Spleen (tissue), 7 donors: ENCODE measurements at regions not wholly inside any gene's neighbourhood (a gene's known extent, or its start where the extent isn't known, plus 50 kb on each side); places are given as distances from the start of the nearest gene placed in this dataset.

Experiments
- POLR2A ChIP-seq, 3 donors: fragments of 450-650 bp; IDR thresholded peaks; one replicate each; pipeline ENCODE4 v1.5.1; 2017; ENCODE audit warnings: antibody characterized with exemption in 3 of 3, mild to moderate bottlenecking in 1 of 3
- TF ChIP-seq, protein P1 (sequence below), 11 experiments: fragments of 200-600 bp in 7 of 11; fragments of 450-650 bp in 4 of 11; sonication (generic) in 4 of 11; IDR thresholded peaks in 8 of 11; conservative IDR thresholded peaks in 3 of 11; 1 replicate in 7 of 11; 2 replicates in 4 of 11; pipeline versions ENCODE4 v1.4.0 to v1.8.0; 2016 to 2021; ENCODE audit warnings: antibody characterized with exemption in 11 of 11, inconsistent platforms in 4 of 11, mild to moderate bottlenecking in 1 of 11
- donor health status: DM: no; HTN: no; CAD: no; lungs with moderate emphysema.
- donor health status: DM: no; HTN: no; CAD: no.
- donor health status: DM: no; HTN: no; CAD: no.

DNA sequence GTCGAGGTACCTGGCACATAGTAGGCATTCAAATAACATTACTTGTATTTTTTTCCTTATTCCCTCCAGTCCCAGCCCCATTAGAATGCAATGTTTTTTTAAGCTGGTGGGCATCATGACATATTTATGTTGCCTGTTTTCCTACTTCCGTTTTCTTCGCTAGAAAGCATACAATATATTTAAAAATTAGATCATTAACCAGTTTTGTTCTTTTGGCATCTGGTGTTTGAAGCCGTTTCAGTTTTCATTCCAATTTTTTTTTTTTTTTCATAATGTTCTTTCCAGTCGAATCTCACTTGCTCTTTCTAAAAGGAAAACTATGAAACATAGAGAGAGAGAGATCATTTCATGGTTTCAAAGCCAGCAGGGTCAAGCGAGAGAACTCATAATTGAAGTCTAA is 228.3 kb upstream of the C9orf72 start:
- TF ChIP-seq, protein P1, sequence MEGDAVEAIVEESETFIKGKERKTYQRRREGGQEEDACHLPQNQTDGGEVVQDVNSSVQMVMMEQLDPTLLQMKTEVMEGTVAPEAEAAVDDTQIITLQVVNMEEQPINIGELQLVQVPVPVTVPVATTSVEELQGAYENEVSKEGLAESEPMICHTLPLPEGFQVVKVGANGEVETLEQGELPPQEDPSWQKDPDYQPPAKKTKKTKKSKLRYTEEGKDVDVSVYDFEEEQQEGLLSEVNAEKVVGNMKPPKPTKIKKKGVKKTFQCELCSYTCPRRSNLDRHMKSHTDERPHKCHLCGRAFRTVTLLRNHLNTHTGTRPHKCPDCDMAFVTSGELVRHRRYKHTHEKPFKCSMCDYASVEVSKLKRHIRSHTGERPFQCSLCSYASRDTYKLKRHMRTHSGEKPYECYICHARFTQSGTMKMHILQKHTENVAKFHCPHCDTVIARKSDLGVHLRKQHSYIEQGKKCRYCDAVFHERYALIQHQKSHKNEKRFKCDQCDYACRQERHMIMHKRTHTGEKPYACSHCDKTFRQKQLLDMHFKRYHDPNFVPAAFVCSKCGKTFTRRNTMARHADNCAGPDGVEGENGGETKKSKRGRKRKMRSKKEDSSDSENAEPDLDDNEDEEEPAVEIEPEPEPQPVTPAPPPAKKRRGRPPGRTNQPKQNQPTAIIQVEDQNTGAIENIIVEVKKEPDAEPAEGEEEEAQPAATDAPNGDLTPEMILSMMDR (IDR thresholded peaks at IDR 0.05 in 8 of 11, conservative IDR thresholded peaks at IDR 0.05 in 3 of 11): no peak
- no peak for TF ChIP-seq POLR2A (IDR thresholded peaks at IDR 0.05)
